Hepatocyte (in vitro differentiated cells): ENCODE measurements at regions not wholly inside any gene's neighbourhood (a gene's known extent, or its start where the extent isn't known, plus 50 kb on each side); places are given as distances from the start of the nearest gene placed in this dataset.

Experiments used
- DNase-seq: peaks from one replicate; pipeline ENCODE4 v3.0.0-alpha.2; 2016; ENCODE audit warnings: low spot score
- H2AFZ ChIP-seq: fragments of 200-600 bp; sonication (generic); 2 replicates; pipeline ENCODE4 v1.6.0; 2016; ENCODE audit warnings: antibody characterized with exemption, mild to moderate bottlenecking
- H3K27ac ChIP-seq: fragments of 200-600 bp; sonication (generic); 2 replicates; pipeline ENCODE4 v1.5.1; 2016; ENCODE audit warnings: mild to moderate bottlenecking
- H3K27me3 ChIP-seq: fragments of 200-600 bp; sonication (generic); 2 replicates; pipeline ENCODE4 v1.6.1; 2016
- H3K36me3 ChIP-seq: fragments of 200-600 bp; sonication (generic); replicated peaks from 2 replicates; pipeline ENCODE4 v1.5.1; 2016; ENCODE audit warnings: low read depth; ENCODE audit not compliant: insufficient read depth
- H3K4me1 ChIP-seq: fragments of 200-600 bp; sonication (generic); 2 replicates; pipeline ENCODE4 v1.5.1; 2016; ENCODE audit warnings: mild to moderate bottlenecking, moderate library complexity; ENCODE audit not compliant: insufficient read depth
- H3K4me2 ChIP-seq: fragments of 200-600 bp; sonication (generic); 2 replicates; pipeline ENCODE4 v1.6.0; 2016
- H3K4me3 ChIP-seq: fragments of 200-600 bp; sonication (generic); 2 replicates; pipeline ENCODE4 v1.5.1; 2016; ENCODE audit warnings: mild to moderate bottlenecking
- H3K79me2 ChIP-seq: fragments of 200-600 bp; sonication (generic); 2 replicates; pipeline ENCODE4 v1.6.0; 2017; ENCODE audit warnings: mild to moderate bottlenecking
- H3K9me2 ChIP-seq: fragments of 200-600 bp; sonication (generic); replicated peaks from 2 replicates; pipeline ENCODE4 v1.6.0; 2017; ENCODE audit warnings: mild to moderate bottlenecking; ENCODE audit not compliant: insufficient read depth
- H3K9me3 ChIP-seq: fragments of 200-600 bp; sonication (generic); 2 replicates; pipeline ENCODE4 v1.5.1; 2016; ENCODE audit warnings: low read depth, mild to moderate bottlenecking
- H4K20me1 ChIP-seq: fragments of 200-600 bp; sonication (generic); 2 replicates; pipeline ENCODE4 v1.6.0; 2016; ENCODE audit warnings: mild to moderate bottlenecking; ENCODE audit not compliant: insufficient read depth, poor library complexity, severe bottlenecking
- EZH2 ChIP-seq: fragments of 200-600 bp; sonication (generic); IDR thresholded peaks from 2 replicates; pipeline ENCODE4 v1.6.1; 2016; ENCODE audit warnings: antibody characterized with exemption, mild to moderate bottlenecking, borderline replicate concordance
- EZH2phosphoT487 ChIP-seq: fragments of 200-600 bp; sonication (generic); IDR thresholded peaks from one replicate; pipeline ENCODE4 v1.6.1; 2018; ENCODE audit warnings: antibody characterized with exemption, mild to moderate bottlenecking, low read depth, moderate library complexity; ENCODE audit not compliant: unreplicated experiment, severe bottlenecking
- WGBS: methylation state at CpG from one replicate; pipeline ENCODE4 v1.1.6; 2016; ENCODE audit warnings: low lambda C conversion rate; ENCODE audit errors: missing lambda C conversion rate; 5-methylcytosine and 5-hydroxymethylcytosine counted together
- TF ChIP-seq, protein P1 (sequence below): fragments of 200-600 bp; sonication (generic); IDR thresholded peaks from 2 replicates; pipeline ENCODE4 v1.5.1; 2016; ENCODE audit warnings: antibody characterized with exemption, mild to moderate bottlenecking; ENCODE audit not compliant: poor library complexity

DNA sequence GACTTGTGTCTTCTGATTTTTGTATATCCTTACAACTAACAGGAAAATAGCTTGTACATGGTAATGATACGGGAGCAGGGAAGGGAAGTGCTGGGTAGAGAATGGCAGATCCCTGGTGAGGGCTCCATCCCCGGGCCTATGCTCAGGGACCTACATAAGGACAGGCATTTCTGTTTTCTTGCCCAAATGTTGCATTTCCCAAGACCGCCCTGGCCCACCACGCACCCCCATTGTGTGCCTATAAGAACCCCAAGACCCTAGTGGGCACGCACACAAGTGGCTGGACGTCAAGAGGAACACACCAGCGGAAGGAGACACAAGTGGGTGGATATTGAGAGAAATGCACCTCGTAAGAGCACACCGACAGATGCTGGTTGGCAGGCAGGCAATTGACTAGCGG, 616.3 kb upstream of the MAN1A1 start:
- H3K27ac ChIP-seq = no peak overlapping the region
- WGBS = 97% methylated on average over 10 of the region's 10 CpGs
- no peaks in the 10 kb centered on the region for H4K20me1 ChIP-seq
- DNase-seq = no peak
- H3K4me2 ChIP-seq = no peak overlapping the region
- no peaks in the 10 kb centered on the region for H3K9me3 ChIP-seq
- TF ChIP-seq, protein P1, sequence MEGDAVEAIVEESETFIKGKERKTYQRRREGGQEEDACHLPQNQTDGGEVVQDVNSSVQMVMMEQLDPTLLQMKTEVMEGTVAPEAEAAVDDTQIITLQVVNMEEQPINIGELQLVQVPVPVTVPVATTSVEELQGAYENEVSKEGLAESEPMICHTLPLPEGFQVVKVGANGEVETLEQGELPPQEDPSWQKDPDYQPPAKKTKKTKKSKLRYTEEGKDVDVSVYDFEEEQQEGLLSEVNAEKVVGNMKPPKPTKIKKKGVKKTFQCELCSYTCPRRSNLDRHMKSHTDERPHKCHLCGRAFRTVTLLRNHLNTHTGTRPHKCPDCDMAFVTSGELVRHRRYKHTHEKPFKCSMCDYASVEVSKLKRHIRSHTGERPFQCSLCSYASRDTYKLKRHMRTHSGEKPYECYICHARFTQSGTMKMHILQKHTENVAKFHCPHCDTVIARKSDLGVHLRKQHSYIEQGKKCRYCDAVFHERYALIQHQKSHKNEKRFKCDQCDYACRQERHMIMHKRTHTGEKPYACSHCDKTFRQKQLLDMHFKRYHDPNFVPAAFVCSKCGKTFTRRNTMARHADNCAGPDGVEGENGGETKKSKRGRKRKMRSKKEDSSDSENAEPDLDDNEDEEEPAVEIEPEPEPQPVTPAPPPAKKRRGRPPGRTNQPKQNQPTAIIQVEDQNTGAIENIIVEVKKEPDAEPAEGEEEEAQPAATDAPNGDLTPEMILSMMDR = no peak
- TF ChIP-seq EZH2 (no peak), EZH2phosphoT487 (no peak)
- no peaks in the 10 kb centered on the region for H3K27me3 ChIP-seq
- H2AFZ ChIP-seq = no peak overlapping the region
- H3K36me3 ChIP-seq = no peaks in the 10 kb centered on the region
- H3K79me2 ChIP-seq = no peaks in the 10 kb centered on the region
- no peak overlapping the region for H3K4me3 ChIP-seq
- no peaks in the 10 kb centered on the region for H3K4me1 ChIP-seq
- no peaks in the 10 kb centered on the region for H3K9me2 ChIP-seq

DNA sequence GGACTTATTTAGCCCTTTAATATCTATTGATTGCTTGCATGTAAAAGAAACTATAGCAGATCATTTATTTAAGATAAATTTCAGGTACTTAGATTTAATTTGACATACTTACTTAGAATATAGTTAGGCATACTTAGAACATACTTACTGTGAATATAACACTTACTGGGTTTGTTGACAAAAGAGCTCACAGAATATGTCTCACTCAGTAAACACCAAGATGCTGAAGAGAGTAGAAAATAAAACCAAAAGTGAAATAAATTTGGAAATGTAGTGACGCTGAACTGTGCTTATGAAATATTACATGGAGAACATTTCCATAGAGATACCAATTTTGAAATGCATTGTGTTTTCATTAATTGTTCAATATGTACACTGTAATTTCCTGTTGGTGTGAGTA, 615.4 kb upstream of the MAN1A1 start:
- TF ChIP-seq EZH2 (no peak), EZH2phosphoT487 (no peak)
- TF ChIP-seq, protein P1 = no peak
- no peaks in the 10 kb centered on the region for H3K9me2 ChIP-seq
- no peaks in the 10 kb centered on the region for H3K9me3 ChIP-seq
- H3K4me2 ChIP-seq = no peak overlapping the region
- no peaks in the 10 kb centered on the region for H3K27me3 ChIP-seq
- H4K20me1 ChIP-seq = no peaks in the 10 kb centered on the region
- no peak for DNase-seq
- H2AFZ ChIP-seq = no peak overlapping the region
- no peak overlapping the region for H3K4me3 ChIP-seq
- H3K4me1 ChIP-seq = no peaks in the 10 kb centered on the region
- no peak overlapping the region for H3K27ac ChIP-seq
- 100% methylated on average over 1 of the region's 1 CpG for WGBS
- H3K79me2 ChIP-seq = no peaks in the 10 kb centered on the region
- H3K36me3 ChIP-seq = no peaks in the 10 kb centered on the region

DNA sequence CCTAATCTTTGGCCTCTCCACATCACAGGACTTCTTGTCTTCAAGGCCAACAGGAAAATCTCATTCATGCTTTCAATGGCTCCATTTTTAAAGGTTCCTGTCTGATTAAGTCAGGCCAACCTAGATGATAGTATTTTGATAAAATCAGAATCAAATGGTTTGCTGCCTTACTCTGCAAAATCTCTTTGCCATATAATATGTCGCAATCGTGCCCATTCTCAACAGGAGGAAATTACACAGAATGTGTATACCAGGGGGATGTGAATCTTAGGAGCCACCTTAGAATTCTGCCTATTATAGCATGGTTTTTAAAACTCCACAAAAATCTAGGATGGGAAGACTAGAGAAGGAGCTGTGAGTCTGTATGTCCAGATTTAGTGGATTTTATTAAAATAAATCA, 612.9 kb upstream of the MAN1A1 start:
- H3K27ac ChIP-seq = no peak overlapping the region
- 98% methylated on average over 2 of the region's 2 CpGs for WGBS
- no peak for TF ChIP-seq EZH2phosphoT487
- TF ChIP-seq, protein P1 = no peak
- no peak for TF ChIP-seq EZH2
- H2AFZ ChIP-seq = no peak overlapping the region
- no peaks in the 10 kb centered on the region for H3K9me3 ChIP-seq
- H3K4me2 ChIP-seq = no peak overlapping the region
- no peaks in the 10 kb centered on the region for H3K9me2 ChIP-seq
- no peak overlapping the region for H3K4me3 ChIP-seq
- no peaks in the 10 kb centered on the region for H3K79me2 ChIP-seq
- no peaks in the 10 kb centered on the region for H3K27me3 ChIP-seq
- no peaks in the 10 kb centered on the region for H4K20me1 ChIP-seq
- no peak for DNase-seq
- H3K4me1 ChIP-seq = no peaks in the 10 kb centered on the region
- H3K36me3 ChIP-seq = no peaks in the 10 kb centered on the region

DNA sequence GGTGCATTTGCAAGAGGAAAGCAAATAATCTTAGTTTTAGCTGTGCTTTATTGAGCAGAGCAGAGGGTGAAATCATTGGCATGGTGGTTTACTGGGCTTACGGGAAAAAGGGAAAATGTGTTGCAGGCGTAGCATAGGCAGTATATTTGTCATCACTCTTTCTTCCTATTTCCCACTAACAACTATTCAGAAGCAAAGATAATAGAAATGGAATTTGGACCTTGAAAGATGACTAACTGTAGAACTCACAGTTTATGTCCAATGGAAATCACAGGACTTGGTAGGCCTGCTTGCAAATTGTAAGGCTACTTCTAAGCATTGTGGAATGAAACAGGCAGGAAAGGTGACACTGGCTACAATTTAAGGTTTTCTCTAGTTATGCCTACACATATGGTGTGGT, 611.9 kb upstream of the MAN1A1 start:
- Histone ChIP-seq H3K36me3 (no peaks in the 10 kb centered on the region), H3K9me3 (no peaks in the 10 kb centered on the region), H3K9me2 (no peaks in the 10 kb centered on the region), H3K27me3 (no peaks in the 10 kb centered on the region), H3K4me3 (no peak overlapping the region), H4K20me1 (no peaks in the 10 kb centered on the region), H3K79me2 (no peaks in the 10 kb centered on the region), H2AFZ (no peak overlapping the region), H3K27ac (no peak overlapping the region), H3K4me2 (no peak overlapping the region), H3K4me1 (no peaks in the 10 kb centered on the region)
- 83% methylated on average over 2 of the region's 2 CpGs for whole genome bisulfite sequencing
- TF ChIP-seq, protein P1 = no peak
- TF ChIP-seq EZH2phosphoT487 = no peak
- no peak for TF ChIP-seq EZH2
- peak; percentile 11 for DNase-seq
